Prostate gland (tissue), 2 donors: ENCODE measurements at regions not wholly inside any gene's neighbourhood (a gene's known extent, or its start where the extent isn't known, plus 50 kb on each side); places are given as distances from the start of the nearest gene placed in this dataset.

Source experiments
- POLR2A ChIP-seq: fragments of 450-650 bp; IDR thresholded peaks from one replicate; pipeline ENCODE4 v1.6.1; 2016; ENCODE audit warnings: antibody characterized with exemption, mild to moderate bottlenecking
- POLR2AphosphoS5 ChIP-seq: sonication (generic); formaldehyde crosslinking; IDR thresholded peaks from one replicate; pipeline ENCODE4 v1.6.1; 2017; ENCODE audit warnings: antibody characterized with exemption
- TF ChIP-seq, protein P1 (sequence below), 4 experiments: fragments of 200-600 bp in 2 of 4; fragments of 450-650 bp in 2 of 4; sonication (generic) in 2 of 4; IDR thresholded peaks; 1 replicate in 3 of 4; 2 replicates in 1 of 4; pipeline ENCODE4 v1.5.1; 2016 to 2019; ENCODE audit warnings: antibody characterized with exemption in 4 of 4, mild to moderate bottlenecking in 2 of 4, moderate library complexity in 2 of 4

DNA sequence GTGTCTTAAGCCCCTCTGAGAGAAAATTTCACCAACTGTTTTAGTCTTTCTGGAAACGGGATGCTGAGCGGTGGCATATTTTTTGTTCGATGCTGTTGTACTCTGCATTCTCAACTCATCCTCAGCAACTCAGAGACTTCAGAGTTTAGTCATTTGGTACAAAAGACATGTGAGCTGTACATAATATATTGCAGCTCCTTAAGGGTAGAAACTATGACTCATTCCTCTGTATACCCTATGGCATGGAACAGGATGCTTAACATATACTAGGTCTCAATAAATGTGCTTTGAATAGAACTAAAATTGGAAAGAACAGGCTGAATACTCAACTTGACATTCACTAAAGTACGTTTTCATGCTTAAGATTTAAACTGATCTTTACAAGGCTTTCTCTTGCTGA is 130.5 kb upstream of the SLITRK2 start:
- TF ChIP-seq, protein P1, sequence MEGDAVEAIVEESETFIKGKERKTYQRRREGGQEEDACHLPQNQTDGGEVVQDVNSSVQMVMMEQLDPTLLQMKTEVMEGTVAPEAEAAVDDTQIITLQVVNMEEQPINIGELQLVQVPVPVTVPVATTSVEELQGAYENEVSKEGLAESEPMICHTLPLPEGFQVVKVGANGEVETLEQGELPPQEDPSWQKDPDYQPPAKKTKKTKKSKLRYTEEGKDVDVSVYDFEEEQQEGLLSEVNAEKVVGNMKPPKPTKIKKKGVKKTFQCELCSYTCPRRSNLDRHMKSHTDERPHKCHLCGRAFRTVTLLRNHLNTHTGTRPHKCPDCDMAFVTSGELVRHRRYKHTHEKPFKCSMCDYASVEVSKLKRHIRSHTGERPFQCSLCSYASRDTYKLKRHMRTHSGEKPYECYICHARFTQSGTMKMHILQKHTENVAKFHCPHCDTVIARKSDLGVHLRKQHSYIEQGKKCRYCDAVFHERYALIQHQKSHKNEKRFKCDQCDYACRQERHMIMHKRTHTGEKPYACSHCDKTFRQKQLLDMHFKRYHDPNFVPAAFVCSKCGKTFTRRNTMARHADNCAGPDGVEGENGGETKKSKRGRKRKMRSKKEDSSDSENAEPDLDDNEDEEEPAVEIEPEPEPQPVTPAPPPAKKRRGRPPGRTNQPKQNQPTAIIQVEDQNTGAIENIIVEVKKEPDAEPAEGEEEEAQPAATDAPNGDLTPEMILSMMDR (IDR thresholded peaks at IDR 0.05): no peak
- no peak for TF ChIP-seq POLR2AphosphoS5
- TF ChIP-seq POLR2A: no peak
